Neutrophil (primary cell): ENCODE measurements at regions not wholly inside any gene's neighbourhood (a gene's known extent, or its start where the extent isn't known, plus 50 kb on each side); places are given as distances from the start of the nearest gene placed in this dataset.

Source experiments
- H3K27ac ChIP-seq: fragments of 200-600 bp; sonication (generic); 2 replicates; pipeline ENCODE4 v1.5.1; 2016; ENCODE audit warnings: mild to moderate bottlenecking, moderate library complexity
- H3K27me3 ChIP-seq: fragments of 200-600 bp; sonication (generic); 2 replicates; pipeline ENCODE4 v1.6.0; 2016; ENCODE audit warnings: mild to moderate bottlenecking
- H3K36me3 ChIP-seq: fragments of 200-600 bp; sonication (generic); 2 replicates; pipeline ENCODE4 v1.5.1; 2017
- H3K4me1 ChIP-seq, 2 experiments: fragments of 200-600 bp in 1 of 2; sonication (generic) in 1 of 2; 1 replicate in 1 of 2; 2 replicates in 1 of 2; pipeline versions ENCODE4 v1.5.1 to v1.6.1; 2013 to 2016; ENCODE audit warnings: low read depth in 1 of 2, low read length in 1 of 2, mild to moderate bottlenecking in 1 of 2, moderate library complexity in 1 of 2; ENCODE audit not compliant: control insufficient read depth in 1 of 2, insufficient read depth in 1 of 2
- H3K4me3 ChIP-seq, 2 experiments: fragments of 200-600 bp in 1 of 2; sonication (generic) in 1 of 2; 1 replicate in 1 of 2; 2 replicates in 1 of 2; pipeline ENCODE4 v1.5.1; 2013 to 2016; ENCODE audit warnings: low read depth in 1 of 2, low read length in 1 of 2, mild to moderate bottlenecking in 1 of 2, moderate library complexity in 1 of 2
- H3K9me3 ChIP-seq: fragments of 200-600 bp; sonication (generic); 2 replicates; pipeline ENCODE4 v1.5.1; 2016
- CTCF ChIP-seq: fragments of 200-600 bp; sonication (generic); IDR thresholded peaks from 2 replicates; pipeline ENCODE4 v1.5.1; 2016; ENCODE audit warnings: antibody characterized with exemption

- H3K4me3 ChIP-seq = no peak overlapping the region
- no peaks in the 10 kb centered on the region for H3K36me3 ChIP-seq
- H3K27ac ChIP-seq = no peak overlapping the region
- peaks cover 48% of the 10 kb centered on the region for H3K27me3 ChIP-seq
- no peak for TF ChIP-seq CTCF
- no peaks in the 10 kb centered on the region for H3K4me1 ChIP-seq
- H3K9me3 ChIP-seq = no peaks in the 10 kb centered on the region
These were observed 479.4 kb downstream of the VRK1 start for GRCh38 chr14:97276573-97276972.

GRCh38 chr14:97277711-97278110 is 480.5 kb downstream of the VRK1 start:
- H3K36me3 ChIP-seq = no peaks in the 10 kb centered on the region
- H3K4me1 ChIP-seq = no peaks in the 10 kb centered on the region
- no peak overlapping the region for H3K27ac ChIP-seq
- H3K27me3 ChIP-seq = peaks cover 48% of the 10 kb centered on the region
- no peaks in the 10 kb centered on the region for H3K9me3 ChIP-seq
- no peak for TF ChIP-seq CTCF
- H3K4me3 ChIP-seq = no peak overlapping the region

- no peaks in the 10 kb centered on the region for H3K9me3 ChIP-seq
- TF ChIP-seq CTCF = no peak
- no peak overlapping the region for H3K4me3 ChIP-seq
- no peaks in the 10 kb centered on the region for H3K4me1 ChIP-seq
- peaks cover 31% of the 10 kb centered on the region for H3K27me3 ChIP-seq
- H3K36me3 ChIP-seq = no peaks in the 10 kb centered on the region
- H3K27ac ChIP-seq = no peak overlapping the region
These were observed 483.3 kb downstream of the VRK1 start for GRCh38 chr14:97280526-97280925.

- peaks cover 19% of the 10 kb centered on the region for H3K27me3 ChIP-seq
- H3K9me3 ChIP-seq = no peaks in the 10 kb centered on the region
- H3K4me3 ChIP-seq = no peak overlapping the region
- H3K36me3 ChIP-seq = no peaks in the 10 kb centered on the region
- no peaks in the 10 kb centered on the region for H3K4me1 ChIP-seq
- no peak for TF ChIP-seq CTCF
- H3K27ac ChIP-seq = no peak overlapping the region
These were observed 484.6 kb downstream of the VRK1 start for GRCh38 chr14:97281741-97282140.

- H3K4me3 ChIP-seq = no peak overlapping the region
- no peaks in the 10 kb centered on the region for H3K9me3 ChIP-seq
- no peak for TF ChIP-seq CTCF
- H3K4me1 ChIP-seq = no peaks in the 10 kb centered on the region
- H3K27me3 ChIP-seq = peaks cover 12% of the 10 kb centered on the region
- no peak overlapping the region for H3K27ac ChIP-seq
- H3K36me3 ChIP-seq = no peaks in the 10 kb centered on the region
These were observed 485.2 kb downstream of the VRK1 start for GRCh38 chr14:97282210-97283004.
